Fibroblast of skin of abdomen (primary cell): ENCODE measurements at regions not wholly inside any gene's neighbourhood (a gene's known extent, or its start where the extent isn't known, plus 50 kb on each side); places are given as distances from the start of the nearest gene placed in this dataset.

ENCODE experiments used
- DNase-seq: peaks from one replicate; pipeline ENCODE4 v3.0.0-alpha.2; 2013

GRCh38 chr6:121499666-121500065 is 64.2 kb downstream of the GJA1 start:
- no peak for DNase-seq

- DNase-seq: peak; percentile 81
Measured at GRCh38 chr6:121503589-121503991, 68.1 kb downstream of the GJA1 start.

- peak; percentile 86 for DNase-seq
Measured at GRCh38 chr6:121504227-121504626, 68.8 kb downstream of the GJA1 start.

- no peak for DNase-seq
Measured at GRCh38 chr6:121505284-121505683, 69.8 kb downstream of the GJA1 start.

GRCh38 chr6:121506761-121507754 is 71.6 kb downstream of the GJA1 start:
- peak; percentile 44 for DNase-seq

GRCh38 chr6:121510568-121511177 is 75.2 kb downstream of the GJA1 start:
- no peak for DNase-seq

- no peak for DNase-seq
Measured at GRCh38 chr6:121515630-121516265, 80.3 kb downstream of the GJA1 start.

- no peak for DNase-seq
Measured at GRCh38 chr6:121516331-121516730, 80.9 kb downstream of the GJA1 start.

GRCh38 chr6:121520337-121521163 is 85.1 kb downstream of the GJA1 start:
- peak; percentile 74 for DNase-seq

GRCh38 chr6:121521164-121521555 is 85.7 kb downstream of the GJA1 start:
- no peak for DNase-seq

- DNase-seq: peak; percentile 87
Measured at GRCh38 chr6:121522265-121522664, 86.8 kb downstream of the GJA1 start.

GRCh38 chr6:121522771-121523386 is 87.4 kb downstream of the GJA1 start:
- peak; percentile 59 for DNase-seq

- no peak for DNase-seq
Measured at GRCh38 chr6:121523628-121524027, 88.2 kb downstream of the GJA1 start.

- DNase-seq: no peak
Measured at GRCh38 chr6:121526282-121526681, 90.8 kb downstream of the GJA1 start.

GRCh38 chr6:121531658-121532169 is 96.3 kb downstream of the GJA1 start:
- DNase-seq: no peak

GRCh38 chr6:121533321-121533841 is 97.9 kb downstream of the GJA1 start:
- DNase-seq: no peak

- DNase-seq: no peak
Measured at GRCh38 chr6:121535777-121536176, 100.3 kb downstream of the GJA1 start.

GRCh38 chr6:121536345-121536744 is 100.9 kb downstream of the GJA1 start:
- DNase-seq: no peak

GRCh38 chr6:121539439-121539838 is 104.0 kb downstream of the GJA1 start:
- DNase-seq: no peak

- DNase-seq: no peak
Measured at GRCh38 chr6:121540210-121540609, 104.8 kb downstream of the GJA1 start.

GRCh38 chr6:121544691-121545090 is 109.2 kb downstream of the GJA1 start:
- peak; percentile 67 for DNase-seq
